Mucosa of descending colon (tissue), 3 donors: ENCODE measurements at regions not wholly inside any gene's neighbourhood (a gene's known extent, or its start where the extent isn't known, plus 50 kb on each side); places are given as distances from the start of the nearest gene placed in this dataset.

ENCODE experiments used
- ATAC-seq: fragments of 200-7000 bp; cut with Tn5 transposase; one replicate; pipeline ENCODE4 v1.9.1; 2020; ENCODE audit warnings: mild to moderate bottlenecking, moderate library complexity
- DNase-seq, 3 donors: peaks; one replicate each; pipeline ENCODE4 v3.0.0-alpha.2; 2020
- H3K36me3 ChIP-seq: fragments of 200-600 bp; one replicate; pipeline ENCODE4 v1.8.0; 2021; ENCODE audit warnings: low read depth, mild to moderate bottlenecking
- H3K4me1 ChIP-seq: fragments of 200-600 bp; one replicate; pipeline ENCODE4 v1.8.0; 2021; ENCODE audit warnings: low read depth, mild to moderate bottlenecking
- H3K4me3 ChIP-seq: fragments of 200-600 bp; one replicate; pipeline ENCODE4 v1.8.0; 2021; ENCODE audit warnings: mild to moderate bottlenecking
- H3K9me3 ChIP-seq: fragments of 200-600 bp; one replicate; pipeline ENCODE4 v1.8.0; 2021; ENCODE audit warnings: mild to moderate bottlenecking
- intact Hi-C, 2 donors: fragments of 100-400 bp; cut with DNase I in 1 of 2; cut with micrococcal nuclease in 1 of 2; formaldehyde crosslinking; loops; one replicate each; pipeline versions ENCODE4 v1.11.0 to v1.11.1; 2022; cut with DNase I, micrococcal nuclease
- TF ChIP-seq, protein P1 (sequence below): fragments of 200-600 bp; IDR thresholded peaks from one replicate; pipeline ENCODE4 v1.8.0; 2022; ENCODE audit warnings: antibody characterized with exemption, mild to moderate bottlenecking
- donor health status: DM: no; HTN: no; CAD: no; lungs with moderate emphysema.
- donor health status: DM: no; HTN: no; CAD: no.
- donor health status: DM: no; HTN: yes; CAD: no.

- H3K4me1 ChIP-seq: no peaks in the 10 kb centered on the region
- no peaks in the 10 kb centered on the region for H3K36me3 ChIP-seq
- no peaks in the 10 kb centered on the region for H3K9me3 ChIP-seq
- TF ChIP-seq, protein P1, sequence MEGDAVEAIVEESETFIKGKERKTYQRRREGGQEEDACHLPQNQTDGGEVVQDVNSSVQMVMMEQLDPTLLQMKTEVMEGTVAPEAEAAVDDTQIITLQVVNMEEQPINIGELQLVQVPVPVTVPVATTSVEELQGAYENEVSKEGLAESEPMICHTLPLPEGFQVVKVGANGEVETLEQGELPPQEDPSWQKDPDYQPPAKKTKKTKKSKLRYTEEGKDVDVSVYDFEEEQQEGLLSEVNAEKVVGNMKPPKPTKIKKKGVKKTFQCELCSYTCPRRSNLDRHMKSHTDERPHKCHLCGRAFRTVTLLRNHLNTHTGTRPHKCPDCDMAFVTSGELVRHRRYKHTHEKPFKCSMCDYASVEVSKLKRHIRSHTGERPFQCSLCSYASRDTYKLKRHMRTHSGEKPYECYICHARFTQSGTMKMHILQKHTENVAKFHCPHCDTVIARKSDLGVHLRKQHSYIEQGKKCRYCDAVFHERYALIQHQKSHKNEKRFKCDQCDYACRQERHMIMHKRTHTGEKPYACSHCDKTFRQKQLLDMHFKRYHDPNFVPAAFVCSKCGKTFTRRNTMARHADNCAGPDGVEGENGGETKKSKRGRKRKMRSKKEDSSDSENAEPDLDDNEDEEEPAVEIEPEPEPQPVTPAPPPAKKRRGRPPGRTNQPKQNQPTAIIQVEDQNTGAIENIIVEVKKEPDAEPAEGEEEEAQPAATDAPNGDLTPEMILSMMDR: no peak
- intact Hi-C loops: no loop called here
- H3K4me3 ChIP-seq: no peak overlapping the region
- DNase-seq (no peak), ATAC-seq (no peak)
These were observed 264.0 kb upstream of the BOD1L1 start for GRCh38 chr4:13891544-13891939.

DNA sequence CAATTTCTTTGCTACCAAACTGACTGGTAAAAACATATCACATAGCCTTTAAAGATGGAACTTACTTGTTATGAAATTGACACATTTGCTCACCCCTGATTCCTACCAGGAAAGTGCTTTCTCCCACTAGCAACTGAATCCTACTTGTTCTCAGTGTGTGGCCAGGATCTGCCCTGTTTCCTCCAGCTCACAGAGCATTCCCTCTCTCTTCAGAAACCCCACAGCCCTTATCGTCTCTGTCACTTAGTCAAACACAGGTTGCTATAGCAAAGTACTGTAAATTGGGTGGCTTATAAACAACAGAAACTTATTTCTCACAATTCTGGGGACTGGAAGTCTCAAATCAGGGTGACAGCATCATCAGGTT lies 265.2 kb upstream of the BOD1L1 start:
- Histone ChIP-seq H3K4me1 (no peaks in the 10 kb centered on the region), H3K9me3 (no peaks in the 10 kb centered on the region), H3K36me3 (no peaks in the 10 kb centered on the region), H3K4me3 (no peak overlapping the region)
- DNase-seq (no peak), ATAC-seq (no peak)
- TF ChIP-seq, protein P1: no peak
- intact Hi-C loops: no loop called here

DNA sequence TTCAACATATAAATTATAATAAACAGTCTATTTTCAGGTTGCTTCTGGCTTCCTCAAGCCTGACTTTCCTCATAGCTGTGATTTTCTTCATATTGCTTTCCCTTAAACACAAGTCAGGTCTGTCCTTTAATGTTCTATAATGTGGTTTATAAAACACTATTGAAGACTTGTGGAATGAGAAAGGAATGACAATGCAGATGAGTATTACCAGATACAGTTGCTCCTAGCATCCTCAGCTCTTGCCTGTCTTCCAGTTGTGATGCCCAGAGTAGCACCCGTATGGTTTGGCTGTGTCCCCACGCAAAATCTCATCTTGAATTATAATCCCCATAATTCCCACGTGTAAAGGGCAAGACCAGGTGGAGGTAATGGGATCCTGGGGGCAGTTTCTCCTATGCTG lies 265.7 kb upstream of the BOD1L1 start:
- no peaks in the 10 kb centered on the region for H3K36me3 ChIP-seq
- H3K9me3 ChIP-seq: no peaks in the 10 kb centered on the region
- ATAC-seq: no peak
- DNase-seq: no peak
- intact Hi-C loops: no loop called here
- no peaks in the 10 kb centered on the region for H3K4me1 ChIP-seq
- H3K4me3 ChIP-seq: no peak overlapping the region
- TF ChIP-seq, protein P1: no peak

DNA sequence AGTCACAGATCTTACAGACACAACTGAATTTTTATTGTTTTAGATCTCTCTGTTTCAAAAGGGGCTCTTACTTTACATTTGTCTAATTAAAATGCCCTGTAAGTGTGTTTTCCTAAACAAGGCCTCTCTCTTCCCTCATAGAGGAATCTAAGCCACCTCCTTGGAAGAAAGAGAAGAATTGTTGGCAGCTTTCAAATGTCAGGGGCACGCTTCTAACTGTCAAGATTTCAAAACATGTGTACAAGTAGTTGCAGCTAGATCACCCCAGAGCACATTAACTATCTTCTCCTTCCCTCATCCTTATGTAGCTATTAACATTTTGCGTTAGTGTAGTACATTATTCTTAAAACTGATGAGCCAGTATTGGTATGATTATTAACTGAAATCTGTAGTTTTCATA lies 266.5 kb upstream of the BOD1L1 start:
- Histone ChIP-seq H3K9me3 (no peaks in the 10 kb centered on the region), H3K36me3 (no peaks in the 10 kb centered on the region), H3K4me3 (no peak overlapping the region), H3K4me1 (no peaks in the 10 kb centered on the region)
- TF ChIP-seq, protein P1: no peak
- intact Hi-C loops: no loop called here
- ATAC-seq (no peak), DNase-seq (no peak)

- no peak for ATAC-seq
- no peaks in the 10 kb centered on the region for H3K4me1 ChIP-seq
- intact Hi-C loops: no loop called here
- no peak overlapping the region for H3K4me3 ChIP-seq
- H3K36me3 ChIP-seq: no peaks in the 10 kb centered on the region
- H3K9me3 ChIP-seq: no peaks in the 10 kb centered on the region
- TF ChIP-seq, protein P1: no peak
- DNase-seq: no peak
These were observed 273.3 kb upstream of the BOD1L1 start for GRCh38 chr4:13900780-13901179.

- DNase-seq (no peak), ATAC-seq (no peak)
- intact Hi-C loops: no loop called here
- H3K4me3 ChIP-seq: no peak overlapping the region
- TF ChIP-seq, protein P1: no peak
- H3K9me3 ChIP-seq: no peaks in the 10 kb centered on the region
- H3K4me1 ChIP-seq: no peaks in the 10 kb centered on the region
- H3K36me3 ChIP-seq: no peaks in the 10 kb centered on the region
These were observed 274.6 kb upstream of the BOD1L1 start for GRCh38 chr4:13902146-13902545.
